SU-DHL-6 (cell line): ENCODE measurements at regions not wholly inside any gene's neighbourhood (a gene's known extent, or its start where the extent isn't known, plus 50 kb on each side); places are given as distances from the start of the nearest gene placed in this dataset.
A peak's percentile ranks its signal among the peaks of the same experiment; 100 is the strongest.

ENCODE experiments used
- H2AFZ ChIP-seq: fragments of 200-600 bp; sonication (generic); 2 replicates; pipeline ENCODE4 v1.6.1; 2014; ENCODE audit warnings: low read depth, mild to moderate bottlenecking, moderate library complexity, mixed read lengths, antibody characterized with exemption, low read length; ENCODE audit not compliant: severe bottlenecking
- H3F3A ChIP-seq: fragments of 200-600 bp; shearing (Covaris generic); 2 replicates; pipeline ENCODE4 v1.6.0; 2016; ENCODE audit warnings: antibody characterized with exemption, mild to moderate bottlenecking; ENCODE audit not compliant: insufficient read depth
- H3K27ac ChIP-seq: fragments of 200-600 bp; sonication (generic); 2 replicates; pipeline ENCODE4 v1.5.1; 2016; ENCODE audit warnings: low read depth, mild to moderate bottlenecking, low read length, moderate library complexity, mixed read lengths
- H3K27me3 ChIP-seq: fragments of 200-600 bp; sonication (generic), shearing (Covaris generic); 2 replicates; pipeline ENCODE4 v1.6.0; 2014; ENCODE audit warnings: mild to moderate bottlenecking, low read length
- H3K36me3 ChIP-seq: fragments of 200-600 bp; sonication (generic); 2 replicates; pipeline ENCODE4 v1.6.1; 2014; ENCODE audit warnings: mild to moderate bottlenecking, low read length, mixed read lengths
- H3K4me2 ChIP-seq: fragments of 300-600, 200-600 bp; shearing (Covaris generic), sonication (generic); 2 replicates; pipeline ENCODE4 v1.6.0; 2014; ENCODE audit warnings: low read length, low read depth, mild to moderate bottlenecking; ENCODE audit not compliant: poor library complexity, severe bottlenecking
- H3K4me3 ChIP-seq: fragments of 200-600 bp; sonication (generic); 2 replicates; pipeline ENCODE4 v1.5.1; 2014; ENCODE audit warnings: antibody characterized with exemption, low read length, mild to moderate bottlenecking, mixed read lengths; ENCODE audit not compliant: insufficient read depth, poor library complexity, severe bottlenecking
- H3K79me2 ChIP-seq: fragments of 200-600 bp; sonication (generic); 2 replicates; pipeline ENCODE4 v1.6.1; 2014; ENCODE audit warnings: mild to moderate bottlenecking, low read length, moderate library complexity; ENCODE audit not compliant: insufficient read depth
- H3K9ac ChIP-seq: fragments of 200-600 bp; sonication (generic); 2 replicates; pipeline ENCODE4 v1.7.0; 2014; ENCODE audit warnings: mild to moderate bottlenecking, low read length
- H3K9me2 ChIP-seq: fragments of 200-600 bp; sonication (generic); replicated peaks from 2 replicates; pipeline ENCODE4 v1.6.1; 2014; ENCODE audit warnings: low read length; ENCODE audit not compliant: insufficient read depth
- H3K9me3 ChIP-seq: fragments of 200-600 bp; sonication (generic); 2 replicates; pipeline ENCODE4 v1.6.1; 2014; ENCODE audit warnings: low read length, mixed read lengths; ENCODE audit not compliant: insufficient read depth
- H4K20me1 ChIP-seq: fragments of 200-600 bp; sonication (generic); 2 replicates; pipeline ENCODE4 v1.6.1; 2014; ENCODE audit warnings: low read depth, mild to moderate bottlenecking, antibody characterized with exemption, low read length, moderate library complexity, mixed read lengths
- CTCF ChIP-seq: fragments of 200-600 bp; sonication (generic); IDR thresholded peaks from one replicate; pipeline ENCODE4 v1.5.1; 2017; ENCODE audit warnings: antibody characterized with exemption, mild to moderate bottlenecking, low read length, moderate library complexity; ENCODE audit not compliant: insufficient read depth, poor library complexity, severe bottlenecking
- EZH2phosphoT487 ChIP-seq: fragments of 200-600 bp; sonication (generic), shearing (Covaris generic); conservative IDR thresholded peaks from 2 replicates; pipeline ENCODE4 v1.6.1; 2018; ENCODE audit warnings: mild to moderate bottlenecking, antibody characterized with exemption, low read length, moderate library complexity, mixed read lengths

GRCh38 chr12:28032811-28033537, 60.4 kb upstream of the PTHLH start:
- Histone ChIP-seq H3K9me2 (no peaks in the 10 kb centered on the region), H3K79me2 (no peaks in the 10 kb centered on the region), H3F3A (no peaks in the 10 kb centered on the region), H3K4me2 (no peak overlapping the region), H4K20me1 (no peaks in the 10 kb centered on the region), H3K27me3 (no peaks in the 10 kb centered on the region), H3K9me3 (no peaks in the 10 kb centered on the region), H3K36me3 (no peaks in the 10 kb centered on the region), H3K4me3 (no peak overlapping the region), H3K27ac (no peak overlapping the region), H3K9ac (no peak overlapping the region), H2AFZ (no peak overlapping the region)
- TF ChIP-seq CTCF: no peak
- no peak for TF ChIP-seq EZH2phosphoT487

- no peaks in the 10 kb centered on the region for H3K79me2 ChIP-seq
- no peaks in the 10 kb centered on the region for H3K36me3 ChIP-seq
- no peak overlapping the region for H3K4me2 ChIP-seq
- TF ChIP-seq CTCF: no peak
- no peak for TF ChIP-seq EZH2phosphoT487
- H4K20me1 ChIP-seq: no peaks in the 10 kb centered on the region
- no peaks in the 10 kb centered on the region for H3K9me2 ChIP-seq
- H3K27ac ChIP-seq: no peak overlapping the region
- H3K9ac ChIP-seq: no peak overlapping the region
- no peak overlapping the region for H3K4me3 ChIP-seq
- H3F3A ChIP-seq: no peaks in the 10 kb centered on the region
- H3K27me3 ChIP-seq: no peaks in the 10 kb centered on the region
- no peak overlapping the region for H2AFZ ChIP-seq
- H3K9me3 ChIP-seq: no peaks in the 10 kb centered on the region
Observed at GRCh38 chr12:28033538-28033915, 61.0 kb upstream of the PTHLH start.

GRCh38 chr12:28034271-28034670, 61.7 kb upstream of the PTHLH start:
- no peak overlapping the region for H3K4me3 ChIP-seq
- H4K20me1 ChIP-seq: no peaks in the 10 kb centered on the region
- no peak overlapping the region for H2AFZ ChIP-seq
- no peaks in the 10 kb centered on the region for H3F3A ChIP-seq
- H3K9me3 ChIP-seq: no peaks in the 10 kb centered on the region
- no peaks in the 10 kb centered on the region for H3K27me3 ChIP-seq
- no peaks in the 10 kb centered on the region for H3K79me2 ChIP-seq
- H3K9me2 ChIP-seq: no peaks in the 10 kb centered on the region
- no peaks in the 10 kb centered on the region for H3K36me3 ChIP-seq
- H3K4me2 ChIP-seq: no peak overlapping the region
- TF ChIP-seq EZH2phosphoT487 (no peak), CTCF (no peak)
- H3K27ac ChIP-seq: no peak overlapping the region
- no peak overlapping the region for H3K9ac ChIP-seq

- Histone ChIP-seq H2AFZ (peak overlapping the region; percentile 0), H3K27ac (no peak overlapping the region), H4K20me1 (no peaks in the 10 kb centered on the region), H3K36me3 (no peaks in the 10 kb centered on the region), H3K9me3 (no peaks in the 10 kb centered on the region), H3K4me2 (peak overlapping the region; percentile 31), H3K79me2 (no peaks in the 10 kb centered on the region), H3K9ac (no peak overlapping the region), H3K9me2 (no peaks in the 10 kb centered on the region), H3F3A (no peaks in the 10 kb centered on the region), H3K27me3 (no peaks in the 10 kb centered on the region), H3K4me3 (no peak overlapping the region)
- no peak for TF ChIP-seq EZH2phosphoT487
- no peak for TF ChIP-seq CTCF
Observed at GRCh38 chr12:28035500-28035899, 63.0 kb upstream of the PTHLH start.
